BE2C (cell line): ENCODE measurements at regions not wholly inside any gene's neighbourhood (a gene's known extent, or its start where the extent isn't known, plus 50 kb on each side); places are given as distances from the start of the nearest gene placed in this dataset.
"Not testable (repeated sequence)": the region's sequence is repeated elsewhere in the genome, so short reads cannot be mapped to it uniquely, and the experiment has no call there.

Experiments
- DNase-seq: peaks from one replicate; pipeline ENCODE4 v3.0.0-alpha.2; 2020
- H3K27me3 ChIP-seq: fragments of 250-450 bp; sonication (Bioruptor Pico); 2 replicates; pipeline ENCODE4 v1.5.1; 2020; ENCODE audit warnings: mild to moderate bottlenecking
- H3K36me3 ChIP-seq: fragments of 250-450 bp; sonication (Bioruptor Pico); 2 replicates; pipeline ENCODE4 v1.5.1; 2020; ENCODE audit warnings: mild to moderate bottlenecking
- H3K4me1 ChIP-seq: fragments of 250-450 bp; sonication (Bioruptor Pico); 2 replicates; pipeline ENCODE4 v1.5.1; 2020
- H3K4me3 ChIP-seq: 2 replicates; pipeline ENCODE4 v1.5.1; 2011; ENCODE audit warnings: low read depth, low read length
- H3K9me3 ChIP-seq: fragments of 250-450 bp; sonication (Bioruptor Pico); 2 replicates; pipeline ENCODE4 v1.5.1; 2020
- CTCF ChIP-seq: IDR thresholded peaks from 2 replicates; pipeline ENCODE4 v1.5.1; 2012; ENCODE audit warnings: mild to moderate bottlenecking, low read depth, low read length

DNA sequence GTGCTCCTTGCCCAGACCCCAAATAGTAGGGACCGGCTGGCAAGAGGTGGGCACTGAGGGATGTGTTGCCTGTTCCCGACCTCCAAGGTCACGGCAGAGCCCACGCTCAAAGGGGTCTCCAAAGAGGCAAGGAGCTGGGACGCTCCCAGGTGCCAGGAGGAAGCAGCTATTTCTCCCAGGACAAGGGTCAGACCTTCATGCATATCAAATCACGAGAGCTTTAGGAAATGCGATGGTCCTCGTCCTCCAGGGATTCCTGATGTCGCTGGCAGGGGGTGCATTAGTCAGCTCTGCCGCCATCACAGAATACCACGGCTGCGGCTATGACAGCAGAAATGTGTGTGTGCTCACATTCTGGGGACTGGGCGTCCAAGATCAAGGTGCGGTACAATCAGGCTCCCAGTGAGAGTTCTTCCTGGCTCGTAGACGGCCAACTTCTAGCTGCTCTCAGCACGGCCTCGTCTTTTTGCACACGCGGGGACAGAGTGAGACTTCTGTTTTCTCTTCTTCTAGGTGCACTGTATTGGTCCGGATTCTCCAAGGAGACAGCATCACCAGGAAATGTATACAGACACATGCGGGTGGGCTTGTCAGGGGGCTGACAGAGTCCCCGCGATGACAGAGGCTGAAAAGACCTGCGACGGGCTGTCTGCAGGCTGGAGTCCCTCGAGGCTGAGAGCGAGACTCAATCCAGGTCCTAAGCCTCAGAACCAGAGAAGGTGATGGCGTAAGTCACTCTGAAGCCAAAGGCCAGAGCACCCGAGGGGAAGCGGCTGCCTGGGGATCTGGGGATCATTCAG, 81.6 kb downstream of the SHANK2 start:
- TF ChIP-seq CTCF, result no peak
- DNase-seq, result no peak
- Histone ChIP-seq H3K27me3 (peaks cover 4% of the 10 kb centered on the region; the same call in 1 of the 2 replicates), H3K4me3 (no peak overlapping the region), H3K4me1 (no peaks in the 10 kb centered on the region), H3K36me3 (no peaks in the 10 kb centered on the region), H3K9me3 (no peaks in the 10 kb centered on the region)

DNA sequence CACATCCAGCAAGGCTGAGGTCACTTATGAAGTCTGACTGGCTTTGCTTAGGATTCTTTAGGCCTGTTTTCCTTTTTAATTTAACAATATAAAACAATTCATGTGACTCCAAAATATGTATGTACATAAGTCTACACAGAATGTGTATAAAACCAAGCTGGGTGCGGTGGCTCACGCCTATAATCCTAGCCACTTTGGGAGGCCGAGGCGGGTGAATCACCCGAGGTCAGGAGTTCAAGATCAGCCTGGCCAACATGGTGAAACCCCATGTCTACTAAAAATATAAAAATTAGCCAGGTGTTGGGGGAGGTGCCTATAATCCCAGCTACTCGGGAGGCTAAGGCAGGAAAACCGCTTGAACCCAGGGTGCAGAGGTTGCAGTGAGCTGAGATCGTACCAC, 83.1 kb downstream of the SHANK2 start:
- Histone ChIP-seq H3K36me3 (no peaks in the 10 kb centered on the region), H3K4me1 (no peaks in the 10 kb centered on the region), H3K4me3 (no peak overlapping the region), H3K9me3 (no peaks in the 10 kb centered on the region), H3K27me3 (peaks cover 4% of the 10 kb centered on the region; the same call in 1 of the 2 replicates)
- TF ChIP-seq CTCF, result no peak
- DNase-seq, result no peak

- H3K9me3 ChIP-seq, H3K4me3 ChIP-seq, H3K27me3 ChIP-seq, DNase-seq, H3K4me1 ChIP-seq, H3K36me3 ChIP-seq: not testable (repeated sequence)
Measured at GRCh38 chr11:71167814-71168213, 84.6 kb downstream of the SHANK2 start.

DNA sequence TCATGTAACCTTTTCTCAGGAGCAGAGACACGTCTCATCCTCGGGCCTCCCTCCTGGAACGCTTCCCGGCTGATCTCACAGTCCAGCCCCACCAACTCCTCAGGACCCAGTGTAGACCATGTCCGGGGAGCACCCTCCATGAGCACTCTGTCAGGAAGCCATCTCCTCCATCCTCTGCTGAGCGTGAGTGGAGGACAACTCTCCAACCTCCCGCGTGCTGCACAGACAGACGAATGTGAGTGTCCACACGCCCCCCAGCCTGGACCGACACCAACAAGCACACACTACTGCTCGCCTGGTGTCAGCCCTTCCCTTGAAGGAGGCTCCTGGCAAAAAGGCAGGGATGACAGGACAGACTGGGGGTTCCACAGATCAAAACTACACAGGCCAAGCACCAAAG, 86.6 kb downstream of the SHANK2 start:
- H3K9me3 ChIP-seq, result no peaks in the 10 kb centered on the region
- H3K4me3 ChIP-seq, result no peak overlapping the region
- no peak for TF ChIP-seq CTCF
- DNase-seq, result no peak
- no peaks in the 10 kb centered on the region for H3K36me3 ChIP-seq
- no peaks in the 10 kb centered on the region for H3K4me1 ChIP-seq
- H3K27me3 ChIP-seq, result no peaks in the 10 kb centered on the region

GRCh38 chr11:71164621-71165020, 87.8 kb downstream of the SHANK2 start:
- no peaks in the 10 kb centered on the region for H3K9me3 ChIP-seq
- no peaks in the 10 kb centered on the region for H3K36me3 ChIP-seq
- TF ChIP-seq CTCF, result no peak
- no peaks in the 10 kb centered on the region for H3K27me3 ChIP-seq
- H3K4me1 ChIP-seq, result no peaks in the 10 kb centered on the region
- no peak for DNase-seq
- no peak overlapping the region for H3K4me3 ChIP-seq

DNA sequence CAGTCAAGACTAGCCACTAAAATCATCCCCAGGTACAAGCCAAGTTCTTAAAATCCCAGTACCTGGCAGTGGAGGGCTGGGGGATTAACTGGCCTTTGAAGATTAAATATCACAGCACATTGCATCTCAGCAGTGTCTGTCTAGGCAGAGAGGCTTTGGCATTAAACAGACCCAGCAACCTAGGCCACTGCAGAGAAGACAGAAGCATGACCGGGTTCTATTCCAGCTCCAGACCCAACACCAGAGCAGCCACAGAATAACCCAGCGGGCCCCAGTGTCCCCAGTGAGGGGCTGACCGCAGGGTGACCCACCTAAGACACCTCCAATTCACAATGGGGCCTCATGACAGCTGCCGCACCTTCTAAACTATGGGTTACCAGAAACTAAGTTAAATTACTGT, 88.2 kb downstream of the SHANK2 start:
- Histone ChIP-seq H3K27me3 (no peaks in the 10 kb centered on the region), H3K4me3 (no peak overlapping the region), H3K36me3 (no peaks in the 10 kb centered on the region), H3K9me3 (no peaks in the 10 kb centered on the region), H3K4me1 (no peaks in the 10 kb centered on the region)
- TF ChIP-seq CTCF, result no peak
- DNase-seq, result no peak
